ENCODE measurements at regions not wholly inside any gene's neighbourhood (a gene's known extent, or its start where the extent isn't known, plus 50 kb on each side); places are given as distances from the start of the nearest gene placed in this dataset.

DNA sequence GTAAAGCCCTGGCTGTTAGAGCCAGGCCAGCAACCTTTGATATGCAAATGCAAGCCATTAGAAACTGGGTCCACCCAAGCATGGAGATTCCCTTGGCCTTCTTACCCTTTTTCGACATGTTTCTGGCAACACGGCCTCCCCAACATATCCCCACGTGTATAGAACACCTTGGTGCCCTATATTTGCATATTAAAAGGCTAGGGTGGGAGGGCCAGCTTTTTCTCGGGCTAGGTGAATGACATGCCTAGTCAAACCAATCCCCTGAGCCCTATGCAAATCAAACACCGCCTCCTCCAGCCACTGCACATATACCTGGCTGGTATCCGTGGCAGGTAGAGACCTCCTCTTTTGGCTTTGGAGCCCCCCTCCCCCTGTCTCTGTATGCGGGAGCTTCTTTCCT is 55.6 kb upstream of the ZFR start:
- Histone ChIP-seq H3K4me3 (ENCODE audit: low read length) (no peak overlapping the region), H3K9me3 (ENCODE audit: low read length) (no peaks in the 10 kb centered on the region), H2AFZ (ENCODE audit: low read length) (no peak overlapping the region), H3K79me2 (ENCODE audit: low read length) (no peaks in the 10 kb centered on the region), H3K36me3 (ENCODE audit: insufficient read depth, low read length) (no peaks in the 10 kb centered on the region), H3K4me1 (ENCODE audit: low read length) (peaks cover 17% of the 10 kb centered on the region), H3K4me2 (ENCODE audit: low read depth, low read length, poor library complexity, severe bottlenecking) (no peak overlapping the region), H3K27me3 (ENCODE audit: low read length) (no peaks in the 10 kb centered on the region), H3K27ac (ENCODE audit: low read length) (no peak overlapping the region), H3K9me2 (replicated peaks; ENCODE audit: insufficient read depth, low read length) (no peaks in the 10 kb centered on the region), H4K20me1 (ENCODE audit: insufficient read depth, low read depth, low read length) (no peaks in the 10 kb centered on the region), H3K9ac (ENCODE audit: low read length) (no peak overlapping the region)
- DNase-seq: peak; percentile 58

DNA sequence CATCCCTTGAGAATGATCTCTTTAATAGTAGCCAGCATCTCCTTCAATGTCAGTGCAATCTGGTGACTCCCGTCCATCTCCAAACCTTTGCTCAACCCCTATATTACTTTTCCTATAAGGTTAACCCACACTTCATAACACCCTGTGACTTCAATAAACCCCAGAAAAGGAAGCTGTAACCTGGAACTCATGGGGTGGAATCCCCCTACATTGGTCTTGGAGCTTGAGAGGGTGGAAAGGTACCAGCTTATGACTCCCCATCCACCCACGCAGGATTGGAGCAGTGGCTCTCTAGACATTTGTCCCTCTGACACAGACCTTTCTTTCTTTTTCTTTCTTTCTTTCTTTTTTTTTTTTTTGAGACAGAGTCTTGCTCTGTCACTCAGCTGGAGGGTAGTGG is 54.7 kb upstream of the ZFR start:
- Histone ChIP-seq H3K79me2 (ENCODE audit: low read length) (no peaks in the 10 kb centered on the region), H3K9me2 (replicated peaks; ENCODE audit: insufficient read depth, low read length) (no peaks in the 10 kb centered on the region), H3K9ac (ENCODE audit: low read length) (no peak overlapping the region), H2AFZ (ENCODE audit: low read length) (no peak overlapping the region), H3K36me3 (ENCODE audit: insufficient read depth, low read length) (no peaks in the 10 kb centered on the region), H4K20me1 (ENCODE audit: insufficient read depth, low read depth, low read length) (no peaks in the 10 kb centered on the region), H3K4me2 (ENCODE audit: low read depth, low read length, poor library complexity, severe bottlenecking) (no peak overlapping the region), H3K4me1 (ENCODE audit: low read length) (peaks cover 8% of the 10 kb centered on the region), H3K27ac (ENCODE audit: low read length) (no peak overlapping the region), H3K9me3 (ENCODE audit: low read length) (no peaks in the 10 kb centered on the region), H3K4me3 (ENCODE audit: low read length) (no peak overlapping the region), H3K27me3 (ENCODE audit: low read length) (no peaks in the 10 kb centered on the region)
- no peak for DNase-seq

DNA sequence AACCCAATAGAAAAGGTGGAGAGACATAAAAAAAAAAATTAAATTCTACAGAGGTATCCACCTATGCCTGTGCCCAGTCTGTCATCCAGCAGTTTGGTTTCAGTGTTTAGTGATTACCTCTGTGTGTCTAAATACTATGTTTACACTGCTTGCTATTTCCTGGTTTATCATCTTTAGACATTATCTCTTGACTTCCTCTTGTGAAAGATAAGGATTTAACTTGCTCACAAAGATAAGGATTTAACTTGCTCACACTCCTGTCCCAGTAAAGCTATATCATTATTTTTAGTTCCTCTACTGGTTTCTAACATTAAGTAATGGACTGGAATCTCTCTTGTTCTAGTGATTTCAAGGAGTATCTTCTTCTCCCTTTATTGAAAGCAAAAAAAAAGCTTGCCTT is 53.9 kb upstream of the ZFR start:
- Histone ChIP-seq H3K4me3 (ENCODE audit: low read length) (no peak overlapping the region), H3K79me2 (ENCODE audit: low read length) (no peaks in the 10 kb centered on the region), H3K9me2 (replicated peaks; ENCODE audit: insufficient read depth, low read length) (no peaks in the 10 kb centered on the region), H3K27ac (ENCODE audit: low read length) (no peak overlapping the region), H2AFZ (ENCODE audit: low read length) (no peak overlapping the region), H4K20me1 (ENCODE audit: insufficient read depth, low read depth, low read length) (no peaks in the 10 kb centered on the region), H3K9me3 (ENCODE audit: low read length) (no peaks in the 10 kb centered on the region), H3K9ac (ENCODE audit: low read length) (no peak overlapping the region), H3K36me3 (ENCODE audit: insufficient read depth, low read length) (no peaks in the 10 kb centered on the region), H3K4me1 (ENCODE audit: low read length) (peaks cover 7% of the 10 kb centered on the region), H3K27me3 (ENCODE audit: low read length) (no peaks in the 10 kb centered on the region), H3K4me2 (ENCODE audit: low read depth, low read length, poor library complexity, severe bottlenecking) (no peak overlapping the region)
- no peak for DNase-seq

DNA sequence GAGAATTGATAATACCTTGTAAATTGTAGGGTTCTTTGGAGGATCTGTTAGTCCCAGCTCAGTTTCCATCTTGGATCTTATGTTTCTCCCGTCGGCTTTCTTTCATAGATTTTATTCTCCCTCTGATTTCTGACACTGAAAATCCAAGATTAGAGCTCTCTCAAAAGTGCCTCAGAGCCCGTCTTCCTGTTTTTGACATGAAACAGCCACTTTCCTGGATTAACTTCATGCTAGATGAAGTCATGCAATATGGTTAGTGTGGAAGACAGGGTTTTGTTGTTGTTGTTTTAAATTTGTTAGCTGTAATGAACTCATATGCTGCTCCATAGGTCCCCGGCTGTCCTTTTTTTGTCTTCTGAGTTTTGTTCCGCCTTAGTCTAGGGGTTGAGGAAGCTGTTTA is 51.6 kb upstream of the ZFR start:
- H2AFZ ChIP-seq (ENCODE audit: low read length): no peak overlapping the region
- H3K4me1 ChIP-seq (ENCODE audit: low read length): peaks cover 7% of the 10 kb centered on the region
- H3K27ac ChIP-seq (ENCODE audit: low read length): no peak overlapping the region
- H4K20me1 ChIP-seq (ENCODE audit: insufficient read depth, low read depth, low read length): no peaks in the 10 kb centered on the region
- no peaks in the 10 kb centered on the region for H3K9me2 ChIP-seq (replicated peaks; ENCODE audit: insufficient read depth, low read length)
- no peaks in the 10 kb centered on the region for H3K79me2 ChIP-seq (ENCODE audit: low read length)
- no peaks in the 10 kb centered on the region for H3K36me3 ChIP-seq (ENCODE audit: insufficient read depth, low read length)
- H3K4me2 ChIP-seq (ENCODE audit: low read depth, low read length, poor library complexity, severe bottlenecking): no peak overlapping the region
- DNase-seq: no peak
- no peaks in the 10 kb centered on the region for H3K9me3 ChIP-seq (ENCODE audit: low read length)
- H3K27me3 ChIP-seq (ENCODE audit: low read length): no peaks in the 10 kb centered on the region
- H3K9ac ChIP-seq (ENCODE audit: low read length): no peak overlapping the region
- no peak overlapping the region for H3K4me3 ChIP-seq (ENCODE audit: low read length)

DNA sequence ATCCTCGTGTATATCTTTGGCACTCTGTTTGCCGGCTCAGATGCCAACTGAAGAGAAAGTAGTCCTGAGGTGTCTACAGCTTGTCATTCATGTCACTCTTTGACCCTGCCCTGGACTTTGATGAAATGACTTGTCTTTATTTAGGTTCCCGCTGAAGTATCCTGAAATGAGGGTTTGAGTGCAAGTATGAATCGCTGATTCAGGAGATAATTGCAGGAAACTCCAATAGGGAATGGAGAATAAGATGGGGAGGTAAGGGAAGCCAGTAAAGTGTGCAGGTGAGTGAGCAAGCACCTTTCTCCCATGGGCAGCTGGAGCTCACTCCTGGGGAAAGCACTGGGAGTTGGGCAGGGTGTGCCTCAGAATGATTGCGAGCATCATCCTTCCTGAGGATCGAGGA is 50.3 kb upstream of the ZFR start:
- no peak overlapping the region for H3K27ac ChIP-seq (ENCODE audit: low read length)
- H3K9ac ChIP-seq (ENCODE audit: low read length): no peak overlapping the region
- H3K27me3 ChIP-seq (ENCODE audit: low read length): no peaks in the 10 kb centered on the region
- H3K9me2 ChIP-seq (replicated peaks; ENCODE audit: insufficient read depth, low read length): no peaks in the 10 kb centered on the region
- H3K4me2 ChIP-seq (ENCODE audit: low read depth, low read length, poor library complexity, severe bottlenecking): no peak overlapping the region
- no peak for DNase-seq
- no peaks in the 10 kb centered on the region for H3K9me3 ChIP-seq (ENCODE audit: low read length)
- H3K36me3 ChIP-seq (ENCODE audit: insufficient read depth, low read length): no peaks in the 10 kb centered on the region
- no peak overlapping the region for H2AFZ ChIP-seq (ENCODE audit: low read length)
- no peaks in the 10 kb centered on the region for H4K20me1 ChIP-seq (ENCODE audit: insufficient read depth, low read depth, low read length)
- no peak overlapping the region for H3K4me3 ChIP-seq (ENCODE audit: low read length)
- H3K79me2 ChIP-seq (ENCODE audit: low read length): no peaks in the 10 kb centered on the region
- H3K4me1 ChIP-seq (ENCODE audit: low read length): peaks cover 2% of the 10 kb centered on the region

Measured in Karpas-422 (cell line).